Retinal pigment epithelial cell (primary cell): ENCODE measurements at regions not wholly inside any gene's neighbourhood (a gene's known extent, or its start where the extent isn't known, plus 50 kb on each side); places are given as distances from the start of the nearest gene placed in this dataset.

Source experiments
- DNase-seq: peaks from one replicate; pipeline ENCODE4 v3.0.0-alpha.2; 2010; ENCODE audit warnings: low read depth
- H3K4me3 ChIP-seq: 2 replicates; pipeline ENCODE4 v1.5.1; 2011; ENCODE audit warnings: mild to moderate bottlenecking, low read length, control low read depth, moderate library complexity
- CTCF ChIP-seq: conservative IDR thresholded peaks from 2 replicates; pipeline ENCODE4 v1.5.1; 2011; ENCODE audit warnings: low read depth, low read length, control low read depth, inconsistent platforms

GRCh38 chr14:25150934-25151790 lies 101.2 kb upstream of the STXBP6 start:
- DNase-seq = no peak
- H3K4me3 ChIP-seq = no peak overlapping the region
- peak; percentile 84 for TF ChIP-seq CTCF

GRCh38 chr14:25150401-25150800 lies 100.5 kb upstream of the STXBP6 start:
- no peak for DNase-seq
- H3K4me3 ChIP-seq = no peak overlapping the region
- no peak for TF ChIP-seq CTCF

GRCh38 chr14:25140411-25140810 lies 90.5 kb upstream of the STXBP6 start:
- no peak overlapping the region for H3K4me3 ChIP-seq
- no peak for DNase-seq

GRCh38 chr14:25136811-25137210 lies 86.9 kb upstream of the STXBP6 start:
- no peak for DNase-seq
- TF ChIP-seq CTCF = no peak
- H3K4me3 ChIP-seq = no peak overlapping the region

More at GRCh38 chr14:25140411-25140810, 90.5 kb upstream of the STXBP6 start:
- no peak for TF ChIP-seq CTCF

GRCh38 chr14:25134184-25134583 lies 84.2 kb upstream of the STXBP6 start:
- no peak for TF ChIP-seq CTCF
- DNase-seq = no peak
- no peak overlapping the region for H3K4me3 ChIP-seq

GRCh38 chr14:25132732-25133422 lies 82.9 kb upstream of the STXBP6 start:
- peak; percentile 79 for TF ChIP-seq CTCF
- no peak overlapping the region for H3K4me3 ChIP-seq
- no peak for DNase-seq
